Tibial nerve (tissue), 4 donors: ENCODE measurements at regions not wholly inside any gene's neighbourhood (a gene's known extent, or its start where the extent isn't known, plus 50 kb on each side); places are given as distances from the start of the nearest gene placed in this dataset.

Source experiments
- DNase-seq, 2 donors: peaks; one replicate each; pipeline ENCODE4 v3.0.0-alpha.2; 2019; ENCODE audit warnings: low spot score in 2 of 2
- H3K27ac ChIP-seq, 4 donors: fragments of 200-600 bp; sonication (generic) in 3 of 4; one replicate each; pipeline ENCODE4 v1.5.1; 2017 to 2019; ENCODE audit warnings: mild to moderate bottlenecking in 1 of 4
- H3K27me3 ChIP-seq, 2 donors: fragments of 200-600 bp; sonication (generic) in 1 of 2; one replicate each; pipeline versions ENCODE4 v1.5.1 to v1.6.0; 2017 to 2019
- H3K36me3 ChIP-seq, 3 donors: fragments of 200-600 bp; sonication (generic); one replicate each; pipeline ENCODE4 v1.5.1; 2018 to 2019
- H3K4me1 ChIP-seq, 4 donors: fragments of 200-600 bp; sonication (generic) in 3 of 4; one replicate each; pipeline ENCODE4 v1.5.1; 2017 to 2019
- H3K4me3 ChIP-seq, 4 donors: fragments of 200-600 bp; sonication (generic) in 3 of 4; one replicate each; pipeline ENCODE4 v1.5.1; 2017 to 2019; ENCODE audit warnings: mild to moderate bottlenecking in 1 of 4, moderate library complexity in 1 of 4
- H3K9me3 ChIP-seq, 4 donors: fragments of 200-600 bp; sonication (generic) in 3 of 4; one replicate each; pipeline ENCODE4 v1.5.1; 2017 to 2019
- EP300 ChIP-seq, 2 donors: sonication (generic); formaldehyde crosslinking; IDR thresholded peaks; one replicate each; pipeline ENCODE4 v1.6.1; 2017; ENCODE audit warnings: antibody characterized with exemption in 2 of 2, mild to moderate bottlenecking in 1 of 2
- POLR2A ChIP-seq, 2 donors: fragments of 450-650 bp; IDR thresholded peaks; one replicate each; pipeline ENCODE4 v1.6.1; 2017; ENCODE audit warnings: antibody characterized with exemption in 2 of 2, mild to moderate bottlenecking in 2 of 2, moderate library complexity in 2 of 2
- WGBS, 2 donors: methylation state at CpG; one replicate each; pipeline ENCODE4 v1.1.5; 2018; 5-methylcytosine and 5-hydroxymethylcytosine counted together
- TF ChIP-seq, protein P1 (sequence below), 5 experiments: fragments of 200-600 bp in 3 of 5; fragments of 450-650 bp in 2 of 5; sonication (generic) in 3 of 5; IDR thresholded peaks; one replicate each; pipeline ENCODE4 v1.5.1; 2016 to 2019; ENCODE audit warnings: antibody characterized with exemption in 5 of 5, mild to moderate bottlenecking in 3 of 5, moderate library complexity in 2 of 5

DNA sequence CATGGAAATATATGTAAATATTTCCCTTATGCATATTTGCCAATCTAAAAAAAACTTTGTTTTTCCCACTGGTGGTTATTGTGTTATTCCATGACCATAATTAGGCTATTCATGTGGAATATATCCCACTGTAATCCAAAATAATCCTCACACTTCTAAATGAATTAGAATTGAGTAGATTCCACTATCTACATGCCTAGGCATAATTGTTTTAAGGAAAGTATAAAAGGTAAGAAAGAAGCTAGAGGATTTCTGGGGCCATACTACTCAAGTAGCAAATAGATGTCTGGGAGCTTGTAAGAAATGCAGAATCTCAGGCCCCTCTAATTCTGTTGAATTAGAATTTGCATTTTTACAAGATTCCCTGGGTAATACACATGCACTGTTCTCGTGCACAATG, 83.5 kb upstream of the RRP15 start:
- no peak for DNase-seq
- no peaks in the 10 kb centered on the region for H3K27me3 ChIP-seq
- H3K4me3 ChIP-seq: no peak overlapping the region
- H3K36me3 ChIP-seq: no peaks in the 10 kb centered on the region
- H3K9me3 ChIP-seq: no peaks in the 10 kb centered on the region
- 62 to 64% methylated on average over 1 of the region's 1 CpG for WGBS, 2 donors
- H3K4me1 ChIP-seq: no peaks in the 10 kb centered on the region
- no peak for TF ChIP-seq POLR2A (IDR thresholded peaks at IDR 0.05)
- H3K27ac ChIP-seq: no peak overlapping the region

DNA sequence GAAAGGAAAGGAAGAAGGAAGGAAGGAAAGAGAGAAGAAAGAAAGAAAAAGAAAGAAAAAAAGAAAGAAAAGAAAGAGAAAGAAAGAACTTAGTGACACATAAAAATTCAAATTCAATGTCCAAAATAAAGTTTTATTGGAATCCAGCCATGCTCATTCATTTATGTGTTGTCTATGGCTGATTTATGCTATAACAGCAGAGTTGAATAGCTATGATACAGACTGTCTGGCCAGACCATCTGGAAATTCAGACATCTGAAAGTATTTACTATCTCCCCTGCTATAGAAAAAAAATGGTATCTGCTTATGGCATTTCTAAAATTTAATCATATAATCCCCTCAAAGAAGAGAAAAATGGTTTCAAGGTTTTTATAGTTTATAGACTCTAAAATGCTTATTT, 79.4 kb upstream of the RRP15 start:
- no peaks in the 10 kb centered on the region for H3K9me3 ChIP-seq
- no peak overlapping the region for H3K27ac ChIP-seq
- no peaks in the 10 kb centered on the region for H3K4me1 ChIP-seq
- H3K36me3 ChIP-seq: no peaks in the 10 kb centered on the region
- H3K27me3 ChIP-seq: no peaks in the 10 kb centered on the region
- DNase-seq: no peak
- no peak for TF ChIP-seq EP300 (IDR thresholded peaks at IDR 0.05)
- TF ChIP-seq, protein P1, sequence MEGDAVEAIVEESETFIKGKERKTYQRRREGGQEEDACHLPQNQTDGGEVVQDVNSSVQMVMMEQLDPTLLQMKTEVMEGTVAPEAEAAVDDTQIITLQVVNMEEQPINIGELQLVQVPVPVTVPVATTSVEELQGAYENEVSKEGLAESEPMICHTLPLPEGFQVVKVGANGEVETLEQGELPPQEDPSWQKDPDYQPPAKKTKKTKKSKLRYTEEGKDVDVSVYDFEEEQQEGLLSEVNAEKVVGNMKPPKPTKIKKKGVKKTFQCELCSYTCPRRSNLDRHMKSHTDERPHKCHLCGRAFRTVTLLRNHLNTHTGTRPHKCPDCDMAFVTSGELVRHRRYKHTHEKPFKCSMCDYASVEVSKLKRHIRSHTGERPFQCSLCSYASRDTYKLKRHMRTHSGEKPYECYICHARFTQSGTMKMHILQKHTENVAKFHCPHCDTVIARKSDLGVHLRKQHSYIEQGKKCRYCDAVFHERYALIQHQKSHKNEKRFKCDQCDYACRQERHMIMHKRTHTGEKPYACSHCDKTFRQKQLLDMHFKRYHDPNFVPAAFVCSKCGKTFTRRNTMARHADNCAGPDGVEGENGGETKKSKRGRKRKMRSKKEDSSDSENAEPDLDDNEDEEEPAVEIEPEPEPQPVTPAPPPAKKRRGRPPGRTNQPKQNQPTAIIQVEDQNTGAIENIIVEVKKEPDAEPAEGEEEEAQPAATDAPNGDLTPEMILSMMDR (IDR thresholded peaks at IDR 0.05): no peak
- no peak for TF ChIP-seq POLR2A (IDR thresholded peaks at IDR 0.05)
- H3K4me3 ChIP-seq: no peak overlapping the region

DNA sequence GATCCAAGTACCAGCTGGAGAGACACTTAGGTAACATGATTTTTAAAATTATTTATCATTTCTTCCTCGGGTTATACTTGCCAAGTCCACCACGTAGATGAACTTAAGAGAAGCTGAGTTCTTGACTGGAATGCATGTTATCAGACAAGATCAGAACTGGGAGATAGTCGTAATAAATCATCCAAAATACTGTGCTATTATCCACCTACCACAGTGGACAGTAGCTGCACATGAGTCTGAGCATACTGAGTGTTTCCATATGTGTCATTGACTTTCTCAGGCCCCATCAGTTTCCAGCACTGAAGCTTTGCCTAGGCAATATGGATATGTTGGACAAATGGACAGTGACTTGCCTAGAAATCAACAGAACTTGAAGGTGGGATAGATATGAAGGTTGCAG, 77.9 kb upstream of the RRP15 start:
- no peak for DNase-seq
- WGBS, 2 donors: 76 to 81% methylated on average over 3 of the region's 3 CpGs
- H3K9me3 ChIP-seq: no peaks in the 10 kb centered on the region
- no peak overlapping the region for H3K4me3 ChIP-seq
- H3K27ac ChIP-seq: no peak overlapping the region
- TF ChIP-seq, protein P1 (IDR thresholded peaks at IDR 0.05): no peak
- TF ChIP-seq EP300 (IDR thresholded peaks at IDR 0.05) (no peak), POLR2A (IDR thresholded peaks at IDR 0.05) (no peak)
- H3K27me3 ChIP-seq: no peaks in the 10 kb centered on the region
- no peaks in the 10 kb centered on the region for H3K4me1 ChIP-seq
- no peaks in the 10 kb centered on the region for H3K36me3 ChIP-seq

DNA sequence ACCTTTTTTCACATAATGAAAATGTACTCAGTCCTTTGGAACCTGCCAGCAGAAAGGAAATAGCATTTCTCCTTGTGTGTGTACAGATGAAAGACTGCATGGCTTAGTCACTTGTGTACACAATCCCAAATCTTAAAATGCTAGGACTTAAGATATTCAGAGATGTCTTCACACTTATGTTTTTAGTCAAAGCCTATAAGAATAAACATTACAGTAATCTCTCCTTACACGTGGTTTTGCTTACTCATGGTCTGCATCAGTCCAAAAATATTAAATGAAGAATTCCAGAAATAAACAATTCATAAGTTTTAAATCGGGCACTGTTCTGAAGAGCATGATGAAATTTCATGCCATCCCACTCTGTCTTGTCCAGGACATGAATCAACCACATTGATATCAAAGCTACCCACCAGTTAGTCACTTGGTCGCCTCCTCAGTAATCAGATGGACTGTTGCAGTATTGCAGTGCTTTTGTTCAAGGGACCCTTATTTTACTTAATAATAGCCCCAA, 75.7 kb upstream of the RRP15 start:
- WGBS, 2 donors: 36 to 38% methylated on average over 3 of the region's 3 CpGs
- TF ChIP-seq EP300 (IDR thresholded peaks at IDR 0.05): no peak
- TF ChIP-seq, protein P1 (IDR thresholded peaks at IDR 0.05): no peak
- no peak for TF ChIP-seq POLR2A (IDR thresholded peaks at IDR 0.05)
- DNase-seq: no peak
- Histone ChIP-seq H3K27ac (no peak overlapping the region), H3K4me3 (no peak overlapping the region), H3K36me3 (no peaks in the 10 kb centered on the region), H3K27me3 (no peaks in the 10 kb centered on the region), H3K4me1 (no peaks in the 10 kb centered on the region), H3K9me3 (no peaks in the 10 kb centered on the region)

DNA sequence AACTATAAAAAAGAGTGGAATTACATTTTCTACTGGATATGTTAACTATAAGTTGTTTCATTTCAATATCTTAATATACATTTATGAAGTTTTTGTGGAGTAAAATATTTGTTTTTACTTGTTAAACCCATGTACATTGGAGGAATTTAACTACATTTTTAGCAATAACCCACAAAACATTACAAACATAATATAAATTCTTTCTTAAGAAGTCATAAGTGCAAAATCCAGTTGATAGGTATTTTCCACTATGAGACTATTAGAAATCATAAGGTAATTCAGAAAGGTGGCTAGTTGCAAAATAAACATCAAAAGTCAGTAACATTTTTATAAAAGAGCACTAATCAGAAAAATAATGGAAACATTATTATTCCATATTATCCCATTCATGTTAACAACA, 73.9 kb upstream of the RRP15 start:
- no peak overlapping the region for H3K27ac ChIP-seq
- no peaks in the 10 kb centered on the region for H3K4me1 ChIP-seq
- no peaks in the 10 kb centered on the region for H3K27me3 ChIP-seq
- H3K36me3 ChIP-seq: no peaks in the 10 kb centered on the region
- no peak overlapping the region for H3K4me3 ChIP-seq
- TF ChIP-seq, protein P1 (IDR thresholded peaks at IDR 0.05): no peak
- TF ChIP-seq EP300 (IDR thresholded peaks at IDR 0.05): no peak
- no peak for TF ChIP-seq POLR2A (IDR thresholded peaks at IDR 0.05)
- H3K9me3 ChIP-seq: no peaks in the 10 kb centered on the region
- DNase-seq: no peak

DNA sequence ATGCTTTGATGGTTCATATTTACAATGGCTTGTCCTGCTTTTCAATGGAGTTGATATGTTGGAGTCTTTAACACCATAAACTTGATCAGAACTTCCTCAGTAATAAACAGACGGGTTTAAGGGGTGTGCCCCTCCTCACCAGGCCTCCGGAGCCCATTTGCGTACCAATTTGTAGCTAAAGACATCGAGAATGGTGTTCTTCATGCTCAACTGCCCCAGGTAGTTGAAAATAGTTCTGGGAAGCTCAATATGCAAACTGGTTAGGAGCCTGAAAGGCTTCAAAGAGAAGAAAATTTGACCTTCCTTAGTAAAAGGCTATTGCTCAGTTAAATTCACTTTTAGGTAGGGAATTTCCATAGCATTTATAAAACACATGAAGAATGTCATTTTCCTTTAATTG, 68.1 kb upstream of the RRP15 start:
- H3K4me1 ChIP-seq: no peaks in the 10 kb centered on the region
- TF ChIP-seq EP300 (IDR thresholded peaks at IDR 0.05) (no peak), POLR2A (IDR thresholded peaks at IDR 0.05) (no peak)
- TF ChIP-seq, protein P1 (IDR thresholded peaks at IDR 0.05): no peak
- no peak overlapping the region for H3K4me3 ChIP-seq
- no peaks in the 10 kb centered on the region for H3K36me3 ChIP-seq
- DNase-seq: no peak
- H3K9me3 ChIP-seq: no peaks in the 10 kb centered on the region
- H3K27me3 ChIP-seq: no peaks in the 10 kb centered on the region
- WGBS, 2 donors: 32 to 39% methylated on average over 4 of the region's 4 CpGs
- no peak overlapping the region for H3K27ac ChIP-seq
